HG03045 (cell line): ENCODE measurements at regions not wholly inside any gene's neighbourhood (a gene's known extent, or its start where the extent isn't known, plus 50 kb on each side); places are given as distances from the start of the nearest gene placed in this dataset.
"Not testable (repeated sequence)": the region's sequence is repeated elsewhere in the genome, so short reads cannot be mapped to it uniquely, and the experiment has no call there.

Experiments
- ATAC-seq: cut with Tn5 transposase; IDR thresholded peaks from one replicate; pipeline ENCODE4 v1.9.1; 2021; ENCODE audit warnings: mild to moderate bottlenecking, moderate library complexity; ENCODE audit not compliant: unreplicated experiment

DNA sequence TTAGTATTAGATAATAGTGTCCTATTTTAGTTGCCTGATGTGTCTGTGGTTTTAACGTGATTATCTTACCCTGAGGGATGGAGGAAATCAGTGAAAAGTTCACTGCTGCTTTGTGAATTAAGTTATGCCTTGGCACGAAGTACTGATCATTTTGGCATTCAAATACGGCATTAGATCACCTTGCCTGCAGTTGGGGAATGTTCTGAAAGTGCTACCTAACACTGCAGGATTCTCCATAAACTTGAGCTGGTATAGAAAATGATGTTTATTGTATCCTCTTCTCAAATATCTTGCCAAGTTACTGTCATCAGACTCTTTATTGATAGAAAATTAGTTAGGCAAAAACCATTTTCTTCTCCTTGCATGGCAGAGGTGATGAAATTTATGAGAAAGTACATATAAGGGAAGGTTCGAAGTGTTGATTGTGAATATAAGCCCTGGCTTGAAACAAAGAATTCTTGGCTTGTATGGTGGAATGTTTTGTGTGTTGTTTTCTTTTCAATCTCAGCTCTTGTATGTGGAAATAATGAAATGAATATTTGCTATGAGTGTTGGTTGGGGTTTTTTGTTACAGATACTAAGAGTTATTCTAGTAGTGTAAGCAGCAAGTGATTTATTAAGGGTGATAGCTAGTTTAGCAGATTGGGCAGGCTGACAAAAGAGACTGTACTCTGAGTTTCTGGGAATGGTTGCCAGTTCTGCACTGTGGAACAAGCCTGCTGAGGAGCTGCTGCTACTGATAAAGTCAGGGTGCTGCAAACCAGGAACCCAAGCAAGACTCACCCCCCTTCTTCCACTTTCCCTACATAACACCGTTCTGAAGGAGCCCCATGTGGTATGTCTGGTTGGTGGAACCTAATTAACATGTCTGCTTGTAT lies 448.3 kb downstream of the PCNX1 start:
- no peak for ATAC-seq

DNA sequence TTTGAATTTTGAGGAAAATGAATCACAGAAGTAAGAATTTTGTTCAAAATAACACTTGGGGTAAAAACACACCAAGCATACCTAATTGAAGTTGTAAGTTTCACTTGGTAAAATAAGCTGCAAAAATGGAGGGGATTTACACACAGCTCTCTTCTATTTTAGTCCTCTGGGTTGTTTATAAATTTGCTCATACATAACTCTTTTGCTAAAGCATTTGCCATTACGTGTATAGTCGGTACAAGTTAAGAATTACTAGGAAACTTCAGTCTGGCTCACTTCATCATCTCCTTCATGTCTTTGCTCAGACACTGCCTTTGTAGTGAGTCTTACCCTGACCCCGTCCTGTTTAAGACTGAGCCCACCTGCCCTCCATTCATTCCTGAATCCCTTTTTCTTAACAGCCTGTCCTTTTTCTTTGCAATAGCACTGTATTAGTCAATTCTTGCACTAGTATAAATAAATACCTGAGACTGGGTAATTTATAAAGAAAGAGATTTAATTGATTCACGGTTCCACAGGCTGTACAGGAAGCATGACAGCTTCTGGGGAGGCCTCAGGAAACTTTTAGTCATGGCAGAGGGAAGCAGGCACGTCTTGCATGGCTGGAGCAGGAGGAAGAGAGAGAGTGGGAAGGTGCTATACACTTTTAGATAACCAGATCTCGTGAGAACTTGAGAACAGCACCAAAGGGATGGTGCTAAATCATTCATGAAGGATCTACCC lies 451.1 kb downstream of the PCNX1 start:
- no peak for ATAC-seq

DNA sequence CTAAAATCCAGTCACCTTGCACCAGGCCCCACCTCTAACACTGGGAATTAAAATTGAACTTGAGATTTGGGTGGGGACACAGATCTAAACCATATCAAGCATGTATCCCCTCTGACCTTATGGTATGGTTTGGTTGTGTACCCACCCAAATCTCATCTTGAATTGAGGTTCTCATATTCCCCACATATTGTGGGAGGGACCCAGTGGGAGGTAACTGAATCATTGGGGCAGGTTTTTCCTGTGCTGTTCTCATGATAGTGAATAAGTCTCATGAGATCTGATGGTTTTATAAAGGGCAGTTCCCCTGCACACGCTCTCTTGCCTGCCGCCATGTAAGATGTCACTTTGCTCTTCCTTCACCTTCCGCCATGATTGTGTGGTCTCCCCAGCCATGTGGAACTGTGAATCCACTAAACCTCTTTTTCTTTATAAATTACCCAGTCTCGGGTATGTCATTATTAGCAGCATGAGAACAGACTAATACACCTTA lies 451.7 kb downstream of the PCNX1 start:
- ATAC-seq, result not testable (repeated sequence)

DNA sequence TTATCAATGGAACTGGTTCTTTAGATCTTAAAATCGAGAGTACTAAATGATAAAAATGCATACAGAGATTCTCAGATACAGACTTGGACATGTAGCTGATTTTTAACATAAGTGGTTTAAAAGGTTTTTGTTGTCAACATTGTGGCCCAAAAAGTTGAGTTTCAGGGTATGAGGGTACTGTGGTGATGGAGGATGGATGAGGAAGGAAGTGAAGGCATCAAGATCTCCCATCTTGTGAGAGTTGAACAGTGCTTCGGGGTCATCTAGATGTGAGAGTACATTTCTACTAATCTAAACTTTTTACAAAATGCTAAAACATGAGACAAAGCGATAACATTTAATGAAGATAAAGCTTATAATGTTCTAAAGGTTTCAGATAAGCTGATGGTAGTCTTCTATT lies 452.6 kb downstream of the PCNX1 start:
- ATAC-seq, result no peak

DNA sequence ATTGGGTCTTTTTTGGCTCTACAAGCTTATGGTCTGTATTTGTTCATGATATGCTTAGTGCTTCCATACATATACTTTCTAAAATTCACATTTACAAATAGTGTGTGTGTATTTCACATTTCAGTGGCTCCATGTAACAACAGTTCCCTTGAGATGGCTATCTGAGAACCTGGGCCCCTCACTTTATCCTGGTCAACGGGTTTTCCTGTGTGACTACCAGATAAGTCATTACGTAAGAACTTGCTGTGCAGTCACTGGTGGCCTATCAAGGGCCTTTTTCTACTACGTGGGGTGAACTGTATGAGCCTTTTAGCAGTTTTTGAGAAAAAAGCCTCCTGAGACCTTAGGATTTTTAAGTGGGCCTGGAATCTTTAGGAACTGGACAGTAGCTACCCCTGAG lies 454.1 kb downstream of the PCNX1 start:
- ATAC-seq, result no peak

DNA sequence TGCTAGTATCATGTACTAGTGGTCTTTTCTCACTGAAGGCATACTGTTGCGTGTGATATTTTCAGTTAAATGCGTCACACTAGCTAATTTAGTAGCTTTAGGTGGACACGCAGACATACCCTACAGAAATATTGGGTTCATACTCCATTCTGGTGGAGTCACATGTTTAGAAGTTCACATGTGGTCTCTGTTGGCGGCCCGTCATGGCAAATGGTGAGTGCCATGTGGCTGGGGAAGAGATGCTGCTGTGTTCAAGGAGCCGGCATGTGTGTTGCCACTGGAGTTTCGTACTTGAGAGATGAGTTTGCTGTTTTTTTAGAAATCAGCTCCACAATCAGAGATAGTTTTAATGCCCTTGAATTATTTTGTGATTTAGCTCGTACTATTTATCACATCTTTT lies 454.6 kb downstream of the PCNX1 start:
- no peak for ATAC-seq

DNA sequence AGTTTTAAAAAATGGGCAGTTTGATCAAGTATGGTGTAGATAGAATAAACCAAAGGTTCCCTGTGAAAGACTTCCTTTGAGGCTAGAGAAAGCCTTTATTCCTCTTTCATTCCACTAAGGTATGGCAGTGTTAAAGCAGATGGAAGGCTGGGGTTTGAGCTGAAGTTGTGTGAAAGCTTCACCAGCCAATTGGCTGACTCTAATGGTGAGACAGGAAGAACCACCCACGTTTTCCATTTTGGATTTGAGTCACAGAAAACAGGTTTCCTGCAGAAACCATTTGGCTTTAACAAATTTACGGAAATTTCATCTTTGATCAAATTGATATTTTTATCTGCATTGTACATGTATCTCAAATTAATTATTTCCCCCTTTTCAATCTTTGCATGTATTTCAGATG lies 455.0 kb downstream of the PCNX1 start:
- ATAC-seq, result no peak

DNA sequence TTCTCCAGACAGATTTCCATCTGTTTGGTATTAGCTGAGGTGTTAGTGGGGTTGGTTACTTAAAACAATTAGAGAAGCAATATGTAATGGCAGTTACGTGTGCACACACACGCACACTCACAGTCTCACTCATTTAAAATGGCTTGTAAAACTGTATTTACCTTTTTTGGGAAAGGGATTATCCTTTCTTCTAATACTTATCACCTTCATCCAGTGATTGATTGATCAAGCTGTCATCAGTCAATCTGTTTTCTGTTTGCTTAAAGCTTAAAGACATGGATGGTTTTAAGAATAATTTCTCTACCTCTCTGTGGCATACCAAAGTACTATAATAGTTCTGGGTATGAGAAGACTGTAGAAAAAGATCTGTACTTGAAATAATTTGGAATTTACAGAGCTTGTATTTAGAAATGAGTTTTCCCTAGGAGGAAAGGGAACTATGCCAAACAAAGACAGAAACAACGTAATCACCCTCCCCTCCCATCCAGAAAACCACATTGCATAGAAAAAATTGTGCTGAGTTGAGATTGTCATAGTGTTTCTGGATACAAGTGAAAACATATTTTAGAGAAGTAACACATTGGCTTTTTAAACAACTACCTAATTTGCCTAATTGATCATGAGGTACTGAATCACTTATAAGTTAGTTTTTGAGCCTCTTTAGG lies 455.8 kb downstream of the PCNX1 start:
- no peak for ATAC-seq

DNA sequence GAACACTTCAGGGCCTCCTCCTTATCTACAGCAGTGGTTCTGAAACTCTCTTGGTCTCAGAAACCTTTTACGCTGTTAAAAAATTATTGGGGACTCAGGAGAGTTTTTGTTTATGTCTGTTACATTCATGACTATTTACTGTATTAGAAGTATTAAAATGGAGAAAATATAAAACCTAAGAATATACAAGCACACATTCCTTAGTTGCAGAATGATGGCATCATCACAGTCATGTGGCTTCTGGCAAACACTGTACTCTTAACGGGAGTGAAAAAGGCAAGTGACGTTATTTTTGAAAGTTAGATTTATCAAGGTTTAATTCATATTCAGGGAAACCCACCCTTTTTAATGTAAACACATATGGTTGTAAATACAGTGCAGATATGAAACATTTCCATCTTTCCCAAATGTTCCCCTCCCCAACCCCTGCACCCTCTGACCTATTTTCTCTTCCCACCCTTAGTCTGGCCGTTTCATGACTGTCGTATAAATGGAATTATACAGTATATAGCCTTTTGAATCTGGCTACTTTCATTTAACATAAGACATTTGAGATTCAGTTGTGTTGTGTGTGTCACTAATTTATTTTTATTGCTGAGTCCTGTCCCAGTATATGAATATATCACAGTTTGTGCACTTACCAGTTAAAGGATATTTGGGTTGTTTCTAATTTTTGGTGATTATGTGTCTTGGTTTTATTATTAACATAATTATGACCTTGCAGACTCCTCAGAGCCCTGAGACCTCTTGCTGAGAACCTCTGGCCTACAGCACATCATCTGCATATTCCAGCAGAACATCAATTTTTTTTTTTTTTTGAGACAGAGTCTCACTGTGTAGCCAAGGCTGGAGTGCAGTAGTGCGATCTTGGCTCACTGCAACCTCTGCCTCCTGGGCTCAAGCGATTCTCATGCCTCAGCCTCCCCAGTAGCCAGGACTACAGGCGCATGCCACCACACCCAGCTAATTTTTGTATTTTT lies 457.0 kb downstream of the PCNX1 start:
- no peak for ATAC-seq

DNA sequence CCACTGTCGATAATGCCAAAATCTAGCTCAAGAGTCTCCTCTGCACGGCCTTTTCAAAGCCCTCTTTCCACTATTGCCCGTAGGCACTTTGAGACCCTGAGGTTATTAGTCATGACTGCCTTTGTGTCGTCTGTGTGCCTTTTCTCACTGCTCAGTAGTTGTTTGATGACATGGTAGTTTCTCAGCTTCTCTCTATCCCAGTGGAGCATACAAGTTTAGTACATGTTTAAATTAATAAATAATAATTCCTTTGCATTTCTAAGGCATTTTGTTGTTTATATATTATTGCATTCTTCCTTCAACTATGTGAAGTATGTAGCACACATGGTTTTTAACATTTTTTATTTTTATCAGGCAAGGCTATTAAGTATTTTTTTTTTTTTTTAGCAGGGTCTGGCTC lies 458.1 kb downstream of the PCNX1 start:
- no peak for ATAC-seq

DNA sequence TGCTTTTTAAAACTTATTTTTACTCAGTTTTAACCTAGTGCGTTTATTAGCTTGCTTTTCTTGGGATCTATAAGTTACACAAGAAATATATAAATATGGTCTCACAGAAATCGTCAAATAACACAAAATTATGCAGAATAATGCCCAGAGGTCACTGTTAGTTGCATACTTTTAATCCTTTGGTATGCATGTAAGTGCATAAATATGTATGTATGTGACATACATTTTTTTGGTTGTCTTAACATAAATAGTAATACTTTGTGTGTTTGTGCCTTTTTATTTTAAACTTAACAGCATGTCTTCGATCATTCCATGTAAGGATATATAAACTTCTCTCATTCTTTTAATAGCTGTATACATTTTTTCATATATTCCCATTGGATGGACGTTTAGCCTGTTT lies 459.6 kb downstream of the PCNX1 start:
- no peak for ATAC-seq

DNA sequence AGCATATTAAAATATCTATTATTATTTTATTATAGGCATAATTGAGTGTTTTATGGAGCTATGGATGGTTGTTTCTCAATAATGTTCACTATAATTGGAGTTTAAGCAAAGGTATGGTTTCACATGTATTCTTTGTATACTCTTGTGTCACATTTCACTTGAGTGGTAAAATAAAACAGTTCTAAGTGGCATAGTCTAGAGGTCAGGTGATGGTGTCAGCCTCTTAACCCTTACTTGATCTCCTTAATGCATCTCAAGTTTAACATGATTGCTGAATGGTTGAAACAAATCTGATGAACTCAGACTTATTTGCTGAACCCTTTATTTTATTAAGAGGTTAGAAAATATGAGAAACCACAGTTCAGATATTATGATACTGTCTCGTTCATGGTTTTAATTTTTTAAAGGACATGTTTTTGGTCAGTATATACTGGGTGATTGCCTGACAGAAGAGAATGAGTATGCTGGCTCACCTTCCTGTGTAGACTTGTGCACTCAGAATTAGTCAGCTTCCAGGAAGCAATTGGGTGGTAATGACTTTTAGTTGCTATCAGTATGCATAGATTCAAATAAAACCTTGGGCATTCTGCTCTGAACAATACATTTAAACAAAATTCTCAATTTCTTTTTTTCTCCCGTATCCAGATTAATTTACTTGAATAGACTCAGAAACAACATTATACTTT lies 464.6 kb downstream of the PCNX1 start:
- ATAC-seq, result no peak

DNA sequence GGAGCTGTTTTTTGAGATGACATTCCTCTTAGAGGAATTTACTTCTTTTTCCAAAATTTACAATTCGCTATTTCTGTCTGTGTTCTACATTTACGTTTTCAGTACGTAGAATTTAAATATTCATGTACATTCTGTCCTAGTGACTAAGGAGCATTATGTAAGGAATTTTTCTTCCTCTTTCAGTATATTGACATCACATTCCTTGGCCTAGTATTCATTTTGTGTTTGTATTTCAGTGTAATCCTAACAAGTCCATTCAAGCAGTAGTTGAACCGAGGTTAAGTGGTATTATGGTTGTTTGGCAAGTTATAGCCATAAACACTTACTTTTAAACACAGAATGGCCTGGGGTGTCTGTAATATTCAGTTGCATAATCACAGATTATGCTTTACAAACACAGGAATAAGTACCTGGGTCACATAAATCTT lies 465.2 kb downstream of the PCNX1 start:
- ATAC-seq, result no peak

DNA sequence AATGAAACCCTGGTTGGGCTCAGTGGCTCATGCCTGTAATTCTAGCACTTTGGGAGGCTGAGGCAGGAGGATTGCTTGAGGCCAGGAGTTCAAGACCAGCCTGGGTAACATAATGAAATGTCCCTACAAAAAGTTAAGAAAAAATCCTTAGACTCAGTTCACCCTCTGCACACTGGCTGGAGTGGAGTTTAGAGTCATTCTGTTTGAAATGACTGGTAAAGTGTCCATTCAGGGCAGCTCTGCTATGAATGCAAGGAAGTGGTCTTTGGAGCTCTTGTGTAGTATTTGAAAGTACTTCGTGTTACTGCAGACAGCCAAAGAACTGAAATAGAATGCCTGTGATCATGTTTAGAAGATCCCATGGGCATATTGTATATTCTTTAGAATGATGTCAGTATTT lies 466.5 kb downstream of the PCNX1 start:
- no peak for ATAC-seq

DNA sequence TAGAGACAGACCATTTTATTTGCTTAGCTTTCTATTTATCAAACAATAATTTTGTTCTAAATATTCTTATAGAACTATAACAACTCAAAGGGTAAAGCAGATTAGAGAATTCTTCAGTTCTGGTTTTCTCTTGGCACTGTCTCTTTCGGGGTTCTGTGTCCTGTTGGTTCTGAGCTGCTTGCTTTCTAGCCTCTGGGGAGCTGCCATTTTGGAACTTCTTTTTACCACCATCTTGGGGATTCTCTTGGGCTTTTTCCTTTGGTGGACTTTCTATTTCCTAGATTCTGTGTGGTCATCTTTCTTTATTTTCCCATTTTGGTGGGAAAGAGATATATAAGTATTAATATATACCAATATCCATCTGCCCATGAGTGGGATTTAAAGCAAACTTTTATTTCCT lies 467.7 kb downstream of the PCNX1 start:
- no peak for ATAC-seq

DNA sequence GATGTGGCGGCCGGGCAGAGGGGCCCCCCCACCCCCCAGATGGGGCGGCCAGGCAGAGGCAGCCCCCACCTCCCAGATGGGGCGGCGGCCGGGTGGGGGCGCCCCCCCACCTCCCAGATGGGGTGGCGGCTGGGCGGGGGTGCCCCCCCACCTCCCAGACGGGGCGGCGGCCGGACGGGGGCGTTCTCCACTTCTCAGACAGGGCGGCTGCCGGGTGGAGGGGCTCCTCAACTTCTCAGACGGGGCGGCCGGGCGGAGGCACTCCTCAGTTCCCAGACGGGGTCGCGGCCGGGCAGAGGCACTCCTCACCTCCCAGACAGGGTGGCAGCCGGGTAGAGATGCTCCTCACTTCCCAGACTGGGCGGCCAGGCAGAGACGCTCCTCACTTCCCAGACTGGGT lies 469.8 kb downstream of the PCNX1 start:
- no peak for ATAC-seq

DNA sequence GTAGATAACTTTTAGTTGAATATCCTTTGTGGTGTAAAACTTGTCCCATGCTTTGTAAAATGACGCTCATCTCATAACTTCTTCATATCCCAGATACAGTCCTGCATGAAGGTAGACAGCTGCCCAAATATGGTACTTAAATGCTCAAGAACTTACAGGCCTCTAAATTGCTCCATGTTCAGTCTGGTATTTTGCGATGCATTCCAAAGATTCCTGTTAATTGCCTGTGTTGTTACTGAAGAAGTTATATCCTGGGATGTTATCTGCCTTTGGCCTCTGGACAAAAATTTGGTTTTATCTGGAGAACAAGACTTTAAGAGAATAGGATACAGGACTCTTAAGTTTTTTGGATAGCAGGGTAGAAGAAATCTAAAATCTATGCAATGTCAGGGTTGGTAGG lies 473.0 kb downstream of the PCNX1 start:
- ATAC-seq, result no peak

DNA sequence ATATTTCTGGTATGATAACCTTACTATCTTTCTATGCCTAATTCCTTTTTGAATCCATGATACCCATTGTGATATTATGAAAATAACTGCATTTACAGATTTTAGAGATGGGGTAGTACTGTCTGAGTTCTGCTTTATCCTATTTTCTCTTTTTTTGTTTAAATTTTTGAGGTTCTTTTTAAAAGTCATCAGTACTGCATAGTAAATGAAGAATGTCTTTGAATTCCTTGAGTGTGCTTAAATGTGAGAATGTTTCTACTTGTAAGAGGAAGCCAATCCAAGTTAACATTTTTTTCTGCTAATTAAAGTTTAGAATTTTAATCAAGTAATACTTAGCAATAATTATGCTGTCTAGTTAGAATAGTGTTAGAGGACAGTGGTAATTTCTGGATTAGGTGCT lies 474.6 kb downstream of the PCNX1 start:
- no peak for ATAC-seq

DNA sequence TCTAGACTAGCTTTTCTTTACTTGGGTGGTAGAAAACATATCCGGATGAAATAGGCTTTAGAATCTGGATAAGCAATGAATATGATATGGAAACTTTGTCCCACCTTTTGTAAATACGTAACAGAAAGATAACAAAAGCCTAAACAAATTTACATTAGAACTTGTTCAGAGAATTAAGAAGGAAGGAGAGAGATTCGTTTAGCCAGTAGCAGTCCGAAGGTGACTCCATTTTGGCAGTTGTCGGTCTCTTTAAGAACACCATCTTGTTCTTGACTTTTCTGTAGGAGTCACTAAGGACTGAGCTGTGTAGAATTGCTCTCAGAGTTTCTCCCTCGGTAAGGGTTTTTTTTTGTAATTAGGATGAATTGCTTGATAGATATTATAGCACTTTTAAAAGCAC lies 475.1 kb downstream of the PCNX1 start:
- no peak for ATAC-seq

DNA sequence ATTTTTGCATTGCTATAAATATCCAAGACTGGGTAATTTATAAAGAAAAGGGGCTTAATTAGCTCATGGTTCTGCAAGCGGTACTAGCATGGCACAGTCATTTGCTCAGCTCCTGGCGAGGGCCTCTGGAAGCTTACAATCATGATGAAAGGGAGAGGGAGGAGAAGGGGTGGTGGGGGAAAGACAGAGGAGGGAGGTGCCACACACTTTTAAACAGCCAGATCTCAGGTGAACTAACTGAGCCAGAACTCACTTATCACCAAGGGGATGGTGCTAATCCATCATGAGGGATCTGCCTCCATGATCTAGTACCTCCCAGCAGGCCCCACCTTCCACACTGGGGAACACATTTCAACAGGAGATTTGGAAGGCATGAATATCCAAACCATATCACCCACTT lies 476.3 kb downstream of the PCNX1 start:
- ATAC-seq, result no peak
